Activated CD4-positive, alpha-beta T cell treated with anti-CD3 and anti-CD28 coated beads, Interleukin-10, Interleukin-2, amounts not matched to agents 100 ng/mL and 50 ng/mL, durations not matched to agents 16 hours and 8 hours (primary cell): ENCODE measurements at regions not wholly inside any gene's neighbourhood (a gene's known extent, or its start where the extent isn't known, plus 50 kb on each side); places are given as distances from the start of the nearest gene placed in this dataset.

Experiments
- DNase-seq: peaks from one replicate; pipeline ENCODE4 v3.0.0-alpha.2; 2020

DNA sequence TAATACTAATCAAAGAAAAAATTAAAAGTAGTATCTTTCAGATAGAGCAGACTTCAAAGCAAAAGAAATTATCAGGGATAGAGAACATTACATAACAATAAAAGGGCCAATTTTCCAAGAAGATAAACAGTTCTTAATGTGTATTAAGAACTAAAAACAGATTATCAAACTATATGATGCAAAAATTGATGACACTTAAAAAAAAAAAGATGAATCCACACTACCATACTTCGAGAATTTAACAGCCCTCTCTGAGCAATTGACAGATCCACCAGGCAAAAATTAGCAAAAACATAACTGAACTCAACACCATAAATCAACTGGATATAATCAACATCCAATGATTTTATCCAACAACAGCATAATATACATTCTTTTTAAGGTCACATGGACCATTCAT, 686.5 kb downstream of the LRFN5 start:
- no peak for DNase-seq

DNA sequence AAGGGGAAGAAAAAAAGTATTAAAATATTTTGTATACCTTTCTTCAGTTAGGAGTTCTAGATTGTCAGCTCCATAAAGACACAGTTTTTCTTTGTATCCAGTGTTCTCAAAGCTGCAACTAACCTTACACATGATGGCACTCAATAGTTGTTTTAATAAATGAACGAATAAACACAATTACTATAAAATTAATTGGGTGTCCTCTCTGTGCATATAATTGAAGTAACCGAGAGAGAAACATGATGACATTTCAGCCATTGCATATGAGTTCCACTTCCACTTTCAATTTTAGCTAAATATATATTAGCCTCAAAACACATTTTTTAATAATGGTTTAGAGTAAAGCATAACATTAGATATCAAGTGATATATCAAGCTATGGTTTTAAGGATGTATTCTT, 671.2 kb downstream of the LRFN5 start:
- DNase-seq, result no peak

GRCh38 chr14:42269234-42269633, 662.6 kb downstream of the LRFN5 start:
- no peak for DNase-seq

- DNase-seq, result no peak
These were observed 641.5 kb downstream of the LRFN5 start for GRCh38 chr14:42248131-42248530.

DNA sequence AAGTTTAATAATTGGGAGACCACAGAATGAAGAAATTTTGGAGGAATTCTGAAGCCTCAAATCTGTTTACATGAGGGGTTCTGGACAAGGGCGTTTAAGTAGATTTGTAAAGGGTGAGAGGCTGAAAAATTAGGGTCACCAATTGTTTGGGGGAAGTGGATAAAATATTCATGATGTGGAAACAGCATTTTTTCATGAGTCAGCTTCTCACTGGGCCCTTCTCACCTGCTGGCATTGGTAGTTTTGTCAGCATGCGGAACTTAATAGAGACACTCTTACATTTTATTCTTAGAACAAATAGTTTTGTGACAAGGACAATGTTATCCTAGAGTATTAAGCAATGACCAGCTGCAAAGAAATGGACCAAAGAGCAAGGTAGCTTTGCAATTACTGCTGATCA, 634.4 kb downstream of the LRFN5 start:
- no peak for DNase-seq

GRCh38 chr14:42229976-42230375, 623.3 kb downstream of the LRFN5 start:
- DNase-seq, result no peak

DNA sequence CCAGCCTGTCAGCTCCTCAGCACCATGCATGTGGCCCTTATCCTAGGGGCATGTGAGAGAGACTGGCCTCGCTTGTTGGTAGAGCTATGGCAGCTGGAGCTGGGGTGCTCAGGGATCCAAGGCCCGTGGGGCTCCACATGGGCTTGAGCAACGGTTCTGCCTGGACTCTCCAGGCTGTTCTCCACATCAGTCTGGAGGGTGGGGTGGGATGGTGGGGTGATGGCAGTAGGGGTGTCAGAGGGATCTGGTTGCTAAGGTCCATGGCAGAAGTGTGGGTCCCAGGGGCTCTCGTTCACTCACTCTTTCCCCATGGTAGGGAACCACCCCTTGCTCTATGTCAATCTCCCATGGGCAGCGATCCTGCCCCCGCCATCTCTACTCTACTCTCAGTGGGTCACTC, 622.6 kb downstream of the LRFN5 start:
- no peak for DNase-seq

DNA sequence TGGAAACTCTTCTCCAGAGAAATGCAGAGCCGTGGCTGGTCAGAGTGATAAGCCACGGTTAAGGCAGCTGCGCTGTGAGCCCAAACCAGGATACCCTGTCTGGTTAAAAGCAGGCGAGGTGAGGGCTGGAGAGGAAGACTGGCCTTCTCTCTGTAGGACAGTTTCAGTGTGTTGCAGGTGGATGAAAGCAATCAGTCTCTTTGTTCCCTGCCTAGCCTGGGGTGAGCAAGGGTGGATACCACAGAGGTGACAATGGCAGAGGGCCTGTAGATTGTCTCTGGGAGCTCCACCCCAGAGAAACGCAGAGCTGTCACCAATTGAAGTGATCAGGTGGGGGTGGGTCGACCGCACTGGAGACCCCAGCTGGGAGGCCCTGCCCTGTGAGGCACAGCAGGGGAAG, 621.9 kb downstream of the LRFN5 start:
- DNase-seq, result no peak

- peak; percentile 29 for DNase-seq
These were observed 617.6 kb downstream of the LRFN5 start for GRCh38 chr14:42224053-42224888.

GRCh38 chr14:42222924-42223471, 616.3 kb downstream of the LRFN5 start:
- no peak for DNase-seq

DNA sequence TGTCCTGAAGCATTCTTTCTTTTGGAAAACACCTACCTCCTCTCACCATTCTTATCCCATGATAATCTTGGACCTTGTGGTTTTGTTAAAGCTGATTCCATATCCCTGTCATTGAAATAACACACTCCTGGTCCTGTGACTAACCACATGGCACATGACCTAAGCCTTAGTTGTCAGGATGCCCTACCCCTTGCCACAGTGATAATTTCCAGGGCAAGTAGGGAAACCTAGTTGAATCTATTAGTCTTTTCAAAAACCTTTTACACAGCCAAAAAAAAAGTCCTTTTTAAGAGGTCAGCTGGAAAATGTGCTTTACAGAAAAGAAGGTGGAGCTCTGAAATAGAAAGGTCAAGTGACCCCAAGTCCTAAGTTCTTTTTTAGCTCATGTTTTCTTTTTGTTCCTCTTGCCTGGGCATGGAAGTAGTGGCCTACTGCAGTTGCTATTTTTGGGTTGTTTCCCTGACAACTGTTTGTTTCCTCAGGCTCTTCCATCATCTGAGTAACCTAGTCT, 608.4 kb downstream of the LRFN5 start:
- DNase-seq, result no peak

GRCh38 chr14:42200957-42201356, 594.3 kb downstream of the LRFN5 start:
- DNase-seq, result no peak

- DNase-seq, result no peak
These were observed 591.3 kb downstream of the LRFN5 start for GRCh38 chr14:42198010-42198409.

GRCh38 chr14:42192738-42193653, 586.3 kb downstream of the LRFN5 start:
- no peak for DNase-seq

GRCh38 chr14:42190744-42191143, 584.1 kb downstream of the LRFN5 start:
- no peak for DNase-seq

- DNase-seq, result no peak
These were observed 581.2 kb downstream of the LRFN5 start for GRCh38 chr14:42187846-42188245.

- DNase-seq, result no peak
These were observed 579.0 kb downstream of the LRFN5 start for GRCh38 chr14:42185718-42186117.

DNA sequence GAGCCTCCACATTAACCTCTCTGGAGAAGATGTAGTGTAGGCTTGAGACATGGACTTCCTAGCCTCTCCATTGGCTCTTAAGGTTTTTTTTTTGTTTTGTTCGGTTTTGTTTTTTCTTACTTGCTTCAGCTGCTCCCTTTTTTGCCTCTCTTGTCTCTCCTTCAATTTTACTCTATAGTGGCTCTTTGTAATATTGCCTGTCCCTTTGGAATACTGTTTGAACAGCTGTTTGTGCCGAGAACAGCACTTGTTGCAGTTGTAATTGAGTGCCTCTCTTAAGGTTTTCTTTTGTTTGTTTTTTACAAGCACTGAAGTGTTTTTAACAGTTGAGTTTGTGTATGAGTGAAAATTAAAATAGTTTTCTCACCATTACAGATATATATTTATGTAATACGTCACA, 567.7 kb downstream of the LRFN5 start:
- no peak for DNase-seq

- no peak for DNase-seq
These were observed 566.5 kb downstream of the LRFN5 start for GRCh38 chr14:42173206-42173605.

- DNase-seq, result no peak
These were observed 565.6 kb downstream of the LRFN5 start for GRCh38 chr14:42172304-42172703.

GRCh38 chr14:42163136-42163535, 556.5 kb downstream of the LRFN5 start:
- no peak for DNase-seq

- DNase-seq, result no peak
These were observed 552.5 kb downstream of the LRFN5 start for GRCh38 chr14:42159138-42159537.

DNA sequence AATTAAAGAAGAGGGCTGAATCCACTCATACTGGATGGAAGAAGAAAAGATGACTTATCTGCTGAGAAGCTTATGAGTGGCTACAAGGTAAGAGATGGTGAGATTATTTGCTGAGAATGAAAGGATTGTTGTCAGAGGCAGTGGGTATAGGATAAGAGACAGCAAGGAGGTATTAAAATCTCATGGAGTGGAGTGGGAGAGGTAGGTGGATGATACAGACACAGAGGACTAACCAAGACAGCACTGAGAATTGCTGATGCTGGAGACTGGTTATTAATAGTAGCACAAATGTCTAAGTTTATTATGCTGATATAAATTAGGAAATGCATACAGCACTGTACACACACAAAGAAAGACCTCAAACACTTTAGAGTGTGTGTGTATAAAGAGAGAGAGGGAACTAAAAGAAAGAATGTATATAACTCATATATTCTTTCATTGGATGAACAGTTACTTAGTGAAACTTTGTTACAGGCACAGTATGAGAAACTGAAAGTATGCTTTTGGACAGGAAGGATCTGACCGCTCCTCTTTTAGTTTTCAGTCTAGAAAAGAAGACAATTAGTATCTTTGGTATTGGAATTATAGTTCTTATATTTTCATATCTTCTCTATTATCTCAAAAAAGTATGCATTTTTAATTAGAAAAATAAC, 543.1 kb downstream of the LRFN5 start:
- no peak for DNase-seq
